GM18517 (cell line): ENCODE measurements at regions not wholly inside any gene's neighbourhood (a gene's known extent, or its start where the extent isn't known, plus 50 kb on each side); places are given as distances from the start of the nearest gene placed in this dataset.

Source experiments
- ATAC-seq: cut with Tn5 transposase; IDR thresholded peaks from one replicate; pipeline ENCODE4 v1.9.1; 2021; ENCODE audit warnings: mild to moderate bottlenecking, moderate library complexity; ENCODE audit not compliant: unreplicated experiment

- no peak for ATAC-seq
Measured at GRCh38 chr1:239436286-239436685, 49.9 kb downstream of the CHRM3 start.

DNA sequence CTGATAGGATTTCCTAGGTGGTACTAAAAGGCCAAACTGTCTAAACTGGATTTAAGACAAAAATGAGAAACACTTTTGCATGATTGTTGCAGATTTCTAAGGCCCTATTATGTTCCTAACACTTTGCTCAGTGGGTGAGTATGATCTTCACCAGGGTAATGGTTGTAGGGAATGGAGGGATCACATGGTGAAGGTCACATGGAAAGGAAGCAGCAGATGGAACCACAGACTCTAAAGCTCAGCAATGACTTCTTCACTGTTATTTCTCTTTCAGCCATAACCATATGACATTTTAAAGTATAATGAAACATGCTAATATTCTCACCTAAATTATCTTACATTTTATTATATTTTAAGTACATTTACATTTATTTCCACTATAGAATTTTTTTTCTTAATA is 51.5 kb downstream of the CHRM3 start:
- no peak for ATAC-seq

GRCh38 chr1:239438891-239439290 is 52.5 kb downstream of the CHRM3 start:
- no peak for ATAC-seq

DNA sequence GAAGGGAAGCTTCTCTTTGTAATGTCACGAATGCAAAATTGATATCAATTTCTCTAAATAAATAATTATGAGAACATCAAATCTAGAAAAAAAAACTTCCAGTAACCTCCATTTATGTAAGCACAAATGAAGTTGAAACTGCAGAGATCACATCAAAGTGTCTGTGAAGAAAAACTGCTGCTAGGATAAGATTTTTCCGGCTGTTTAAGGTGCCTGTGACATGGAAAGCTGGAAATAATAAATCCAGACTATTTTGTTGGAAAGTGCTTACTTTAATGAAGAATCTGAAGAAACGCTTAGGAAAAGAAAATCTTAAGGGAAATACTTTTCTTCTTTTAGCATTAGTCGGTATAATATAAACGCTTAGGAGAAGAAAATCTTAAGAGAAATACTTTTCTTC is 57.0 kb downstream of the CHRM3 start:
- no peak for ATAC-seq

GRCh38 chr1:239446611-239447010 is 60.2 kb downstream of the CHRM3 start:
- no peak for ATAC-seq

DNA sequence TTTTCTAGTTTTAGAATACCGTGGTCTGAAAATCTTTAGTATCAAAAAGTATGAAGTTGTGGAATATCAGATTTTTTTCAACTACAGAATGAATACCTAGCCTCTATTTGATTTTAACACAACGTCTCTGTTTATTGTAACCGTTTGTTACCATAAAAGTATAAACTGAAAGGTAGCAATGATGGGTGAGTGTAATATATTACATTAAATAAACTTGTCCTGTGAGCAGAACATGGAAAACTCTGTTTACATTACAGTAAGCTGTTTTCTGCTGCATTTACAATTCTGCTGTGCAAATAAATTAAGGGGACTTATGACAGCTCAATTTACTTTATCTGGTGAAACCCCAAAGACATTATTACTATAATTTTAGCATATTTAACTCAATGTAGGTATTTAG is 62.5 kb downstream of the CHRM3 start:
- ATAC-seq = no peak

GRCh38 chr1:239455743-239456142 is 69.4 kb downstream of the CHRM3 start:
- ATAC-seq = no peak

- no peak for ATAC-seq
Measured at GRCh38 chr1:239456788-239457187, 70.4 kb downstream of the CHRM3 start.

GRCh38 chr1:239457491-239458143 is 71.2 kb downstream of the CHRM3 start:
- ATAC-seq = peak; percentile 74

GRCh38 chr1:239458144-239458500 is 71.8 kb downstream of the CHRM3 start:
- ATAC-seq = peak; percentile 65

DNA sequence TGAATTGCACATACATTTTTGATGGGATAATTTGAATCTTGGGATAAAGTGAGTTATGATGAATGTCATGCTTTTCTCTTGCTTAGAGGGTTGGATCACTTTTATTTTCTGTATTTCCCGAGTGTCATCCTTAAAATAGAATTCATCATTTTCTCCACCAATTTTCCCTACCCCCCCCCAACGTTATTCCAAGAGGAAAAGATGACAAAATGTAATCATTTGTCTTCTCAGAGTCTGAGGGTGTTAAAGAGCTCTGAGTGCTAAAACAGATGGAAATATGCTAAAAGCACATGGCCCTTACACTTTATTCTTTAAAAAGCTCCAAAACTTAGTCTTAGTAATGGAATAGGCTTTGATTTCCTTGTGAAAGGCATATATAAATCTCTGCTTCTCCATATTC is 81.4 kb downstream of the CHRM3 start:
- no peak for ATAC-seq

- no peak for ATAC-seq
Measured at GRCh38 chr1:239478069-239478468, 91.7 kb downstream of the CHRM3 start.

DNA sequence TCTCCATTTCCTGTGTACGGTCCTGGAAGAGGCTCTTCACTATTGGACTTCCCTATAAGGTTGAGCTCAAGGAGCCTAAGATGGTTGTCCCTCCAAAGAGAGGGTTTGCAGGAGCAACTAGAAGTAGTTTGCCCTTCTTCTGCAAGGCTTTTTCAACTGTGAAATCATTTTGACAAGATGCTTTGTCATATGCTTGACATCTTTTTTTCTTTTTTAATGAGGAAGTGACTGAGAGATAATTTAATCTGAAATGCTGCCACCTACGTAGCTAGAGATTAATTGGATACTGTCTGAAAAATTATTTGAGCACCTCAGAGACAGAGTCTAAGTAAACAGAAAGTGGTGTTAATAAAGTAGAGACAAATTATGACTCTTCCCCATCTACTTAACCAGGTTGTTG is 97.0 kb downstream of the CHRM3 start:
- ATAC-seq = no peak

DNA sequence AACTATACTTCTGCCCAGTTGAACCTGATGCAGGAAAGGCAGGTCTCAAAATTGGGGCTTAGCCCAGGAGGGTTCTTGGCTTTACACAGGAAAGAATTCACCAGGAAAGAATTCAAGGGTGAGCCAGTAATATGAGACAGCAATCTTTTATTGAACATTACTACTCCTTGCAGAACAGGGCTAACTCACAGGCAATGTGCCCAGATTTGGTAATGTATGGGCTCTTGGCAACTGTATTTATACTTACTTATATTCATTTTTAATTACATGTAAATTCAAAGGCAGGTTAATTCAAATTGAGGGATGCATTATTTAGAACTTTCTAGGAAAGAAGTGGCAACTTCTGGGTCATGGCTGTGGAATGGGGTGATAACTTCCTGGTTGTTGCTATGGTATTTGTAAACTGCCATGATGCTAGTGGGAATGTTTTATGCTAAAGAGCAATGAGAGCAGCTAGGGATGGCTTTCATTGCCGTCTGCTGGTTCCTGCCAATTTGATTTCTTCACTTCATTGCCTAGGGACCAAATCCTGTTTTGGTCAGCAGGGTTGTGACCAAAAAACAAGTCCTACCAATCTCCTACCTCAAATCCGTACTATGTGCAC is 107.5 kb downstream of the CHRM3 start:
- ATAC-seq = no peak

GRCh38 chr1:239505094-239505493 is 118.7 kb downstream of the CHRM3 start:
- no peak for ATAC-seq

DNA sequence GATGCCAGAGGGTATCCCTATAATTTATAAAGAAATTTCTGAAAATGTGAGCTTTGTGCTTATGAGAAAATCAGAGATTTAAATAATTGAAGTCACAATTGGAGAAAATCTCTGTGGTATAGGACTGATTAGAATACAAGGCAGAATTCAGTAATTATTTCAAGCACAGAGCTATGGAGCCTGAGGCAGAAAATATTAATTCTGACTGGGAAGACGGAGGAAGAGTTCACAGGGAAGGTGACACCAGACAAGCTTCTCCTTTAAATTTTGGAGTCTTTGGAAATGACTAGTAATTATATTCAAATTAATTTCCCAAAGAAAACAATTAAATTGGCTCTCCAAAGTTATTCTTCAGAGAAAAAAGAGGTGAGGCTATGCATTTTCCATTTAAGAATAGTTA is 121.5 kb downstream of the CHRM3 start:
- ATAC-seq = no peak

DNA sequence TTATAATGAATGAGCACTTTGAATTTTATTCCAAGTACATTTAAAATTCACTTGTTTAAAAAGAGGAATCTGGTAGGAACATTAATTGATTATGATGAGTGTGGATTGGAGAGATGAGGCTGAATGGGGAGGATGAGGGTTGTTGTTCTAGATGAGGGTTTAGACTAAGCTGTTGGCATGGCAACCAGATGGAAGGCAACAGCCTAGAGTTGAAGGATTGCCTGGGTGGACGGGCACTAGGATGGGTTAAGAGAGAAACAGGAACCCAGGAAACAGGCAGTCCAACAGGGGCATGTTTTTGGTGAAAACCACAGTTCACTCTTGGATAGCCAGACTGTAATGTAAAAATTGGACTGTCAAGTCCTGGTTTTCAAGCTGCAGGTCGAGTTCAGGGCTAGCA is 125.5 kb downstream of the CHRM3 start:
- no peak for ATAC-seq

- ATAC-seq = no peak
Measured at GRCh38 chr1:239516579-239516978, 130.2 kb downstream of the CHRM3 start.

GRCh38 chr1:239526391-239526790 is 140.0 kb downstream of the CHRM3 start:
- ATAC-seq = no peak

GRCh38 chr1:239527051-239527693 is 140.8 kb downstream of the CHRM3 start:
- no peak for ATAC-seq

GRCh38 chr1:239536165-239536849 is 149.9 kb downstream of the CHRM3 start:
- no peak for ATAC-seq

DNA sequence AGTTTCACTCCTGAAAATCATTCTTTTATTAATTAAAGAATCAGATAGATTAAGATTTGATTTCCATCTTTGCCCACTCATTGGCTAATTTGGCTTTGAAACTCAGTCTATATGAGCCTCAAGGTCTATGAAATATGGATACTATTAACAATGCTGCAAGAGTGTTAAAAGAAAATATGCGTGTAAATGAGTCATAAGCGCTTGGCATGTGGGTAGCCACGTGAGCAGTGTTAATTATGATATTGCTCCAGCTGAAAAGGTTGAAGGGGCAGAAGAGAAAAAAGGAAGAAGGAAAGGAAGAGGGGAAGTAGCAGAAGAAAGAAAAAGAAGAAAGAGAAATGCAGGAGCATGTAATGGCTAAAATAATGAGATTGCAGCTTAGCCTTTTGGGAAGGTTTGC is 151.4 kb downstream of the CHRM3 start:
- no peak for ATAC-seq
